HG03432 (cell line): ENCODE measurements at regions not wholly inside any gene's neighbourhood (a gene's known extent, or its start where the extent isn't known, plus 50 kb on each side); places are given as distances from the start of the nearest gene placed in this dataset.
"Not testable (repeated sequence)": the region's sequence is repeated elsewhere in the genome, so short reads cannot be mapped to it uniquely, and the experiment has no call there.

Source experiments
- ATAC-seq: cut with Tn5 transposase; IDR thresholded peaks from one replicate; pipeline ENCODE4 v1.9.1; 2021; ENCODE audit warnings: mild to moderate bottlenecking, moderate library complexity; ENCODE audit not compliant: unreplicated experiment

DNA sequence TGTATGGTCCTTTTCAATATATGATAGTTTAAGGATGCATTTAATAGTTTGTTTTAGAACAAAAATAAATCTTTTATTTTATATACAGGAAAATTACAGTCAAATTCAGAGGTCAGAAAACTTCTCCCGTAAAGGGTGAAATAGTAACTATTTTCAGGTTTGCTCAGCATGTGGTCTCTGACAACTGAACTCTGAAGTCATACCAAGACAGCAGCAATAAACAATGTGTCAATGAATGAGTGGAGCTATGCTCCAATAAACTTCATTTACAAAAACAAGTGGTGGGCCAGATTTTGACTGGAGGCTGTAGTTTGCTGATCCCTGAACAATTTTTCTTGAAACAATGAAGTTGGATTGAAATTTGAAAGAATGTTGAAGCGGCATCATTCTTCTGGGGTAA is 123.6 kb downstream of the ZNF248 start:
- ATAC-seq: no peak

DNA sequence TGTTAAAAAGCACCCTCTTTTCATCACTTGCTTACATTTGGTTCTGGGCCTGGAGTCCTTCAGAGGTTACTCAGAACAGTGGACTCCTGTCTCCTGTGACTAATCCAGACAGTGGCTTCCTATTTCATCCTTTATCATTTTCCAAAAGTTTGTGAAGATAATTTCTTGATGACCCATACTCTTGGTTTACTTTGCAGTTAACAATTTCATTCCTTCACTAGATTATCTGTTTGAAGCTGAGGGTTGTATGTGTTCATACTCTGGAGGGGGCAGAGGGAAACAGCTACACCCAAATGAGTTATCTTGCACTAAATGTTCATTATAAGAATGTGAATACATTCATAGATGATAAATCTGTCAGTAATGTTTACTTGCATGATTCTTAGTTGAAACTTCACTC is 124.7 kb downstream of the ZNF248 start:
- no peak for ATAC-seq

DNA sequence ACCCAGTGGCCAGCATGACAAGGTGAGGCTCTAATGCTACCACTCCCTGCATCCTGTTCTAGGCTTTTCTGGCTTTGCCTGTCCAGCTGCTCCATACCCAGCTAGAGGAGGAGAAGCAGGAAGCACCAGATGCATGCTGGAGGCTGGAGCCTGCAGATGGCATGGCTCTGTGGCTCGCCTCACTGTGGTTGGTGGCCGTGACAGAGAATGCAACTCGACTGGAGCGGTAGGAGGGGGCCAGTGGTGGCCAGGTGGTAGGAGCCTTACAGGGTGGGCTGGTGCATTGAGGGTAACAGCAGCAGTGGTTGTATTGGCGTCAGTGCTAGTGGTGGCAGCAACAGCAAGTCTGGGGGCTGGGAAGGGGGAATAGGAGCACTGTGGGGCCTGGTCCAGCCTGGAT is 128.6 kb downstream of the ZNF248 start:
- no peak for ATAC-seq

DNA sequence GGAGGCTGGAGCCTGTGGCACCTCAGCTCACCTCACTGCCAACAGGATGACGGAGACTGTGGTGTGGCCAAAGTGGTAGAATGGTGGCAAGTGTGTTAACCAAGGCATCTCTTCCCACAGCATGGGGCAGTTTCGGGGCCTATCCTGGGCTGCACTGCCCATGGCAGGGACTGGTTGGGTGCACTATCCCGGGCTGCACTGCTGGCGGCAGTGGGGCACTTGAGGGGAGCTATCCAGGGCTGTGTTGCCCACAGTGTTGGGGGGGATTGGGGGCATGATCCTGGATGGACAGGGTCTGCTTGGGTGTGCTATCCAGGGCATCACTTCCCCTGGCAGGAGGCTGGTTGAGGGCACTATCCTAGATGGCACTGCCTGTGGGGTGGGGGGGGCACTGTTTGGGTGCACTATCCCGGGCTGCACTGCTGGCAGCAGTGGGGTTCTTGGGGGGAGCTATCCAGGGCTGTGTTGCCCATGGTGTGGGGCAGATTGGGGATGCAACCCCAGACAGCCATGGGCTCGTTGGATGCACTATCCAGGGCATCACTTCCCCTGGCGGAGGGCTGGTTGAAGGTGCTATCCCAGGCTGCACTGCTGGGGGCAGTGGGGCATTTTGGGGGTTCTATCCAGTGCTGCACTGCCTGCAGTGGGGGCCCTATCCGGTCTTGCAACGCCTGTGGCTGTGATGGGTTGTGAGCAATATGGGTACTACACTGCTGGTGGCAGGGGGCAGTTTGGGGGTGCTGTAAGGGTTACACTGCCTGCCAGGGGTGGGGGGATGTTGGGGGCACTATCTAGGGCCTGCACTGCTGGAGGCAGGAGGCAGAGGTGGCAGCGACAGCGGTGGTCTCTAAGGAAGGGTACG is 129.7 kb downstream of the ZNF248 start:
- ATAC-seq: no peak

DNA sequence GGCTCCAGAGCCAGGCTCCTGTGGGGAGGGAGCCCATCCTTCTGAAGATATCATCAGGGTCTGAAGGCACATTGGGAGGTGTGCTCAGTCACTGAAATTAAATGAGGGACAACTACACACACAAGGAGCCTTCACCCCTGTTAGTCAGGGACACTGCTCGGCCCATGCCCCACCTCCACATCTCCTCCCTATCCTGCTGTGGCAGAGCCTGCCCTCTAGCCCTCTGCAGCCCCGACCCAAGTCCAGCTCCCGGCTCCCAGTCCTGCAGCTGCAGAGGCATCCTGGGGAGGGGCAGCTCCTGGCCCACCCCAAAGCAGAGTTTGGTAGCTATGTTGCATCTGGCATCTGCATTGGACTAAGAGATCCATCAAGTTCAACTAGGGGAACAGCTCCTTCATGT is 136.3 kb downstream of the ZNF248 start:
- ATAC-seq: no peak

DNA sequence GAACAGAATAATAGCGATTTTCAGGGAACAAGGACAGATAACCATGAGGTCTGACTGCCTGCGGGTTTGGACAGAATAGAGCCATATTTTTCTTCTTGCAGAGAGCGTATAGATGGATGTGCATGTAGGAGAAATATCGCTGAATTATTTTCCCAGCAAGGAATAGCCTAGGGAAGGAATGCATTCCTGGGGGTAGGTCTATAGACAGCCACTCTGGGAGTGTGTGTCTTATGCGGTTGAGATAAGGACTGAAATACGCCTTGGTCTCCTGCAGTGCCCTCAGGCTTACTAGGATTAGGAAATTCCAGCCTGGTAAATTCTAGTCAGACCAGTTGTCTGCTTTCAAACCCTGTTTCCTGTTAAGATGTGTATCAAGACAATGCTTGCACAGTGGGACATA is 139.3 kb downstream of the ZNF248 start:
- ATAC-seq: not testable (repeated sequence)

DNA sequence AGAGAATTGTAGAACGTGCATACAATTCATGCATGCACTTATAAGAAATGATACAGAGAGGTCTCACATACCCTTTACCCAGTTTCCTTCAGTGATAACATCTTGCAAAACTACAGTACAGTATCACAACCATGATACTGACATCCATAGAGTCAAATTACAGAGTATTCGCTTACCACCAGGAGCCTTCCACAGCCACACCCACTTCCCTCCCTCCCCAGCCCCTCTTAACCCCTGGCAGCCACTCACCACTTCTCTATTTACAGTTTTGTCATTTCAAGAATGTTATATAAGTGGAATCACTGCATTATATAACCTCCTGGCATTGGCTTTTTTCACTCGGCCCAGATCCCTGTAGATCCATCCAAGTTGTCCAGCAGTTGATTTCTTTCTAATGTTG is 143.8 kb downstream of the ZNF248 start:
- no peak for ATAC-seq

DNA sequence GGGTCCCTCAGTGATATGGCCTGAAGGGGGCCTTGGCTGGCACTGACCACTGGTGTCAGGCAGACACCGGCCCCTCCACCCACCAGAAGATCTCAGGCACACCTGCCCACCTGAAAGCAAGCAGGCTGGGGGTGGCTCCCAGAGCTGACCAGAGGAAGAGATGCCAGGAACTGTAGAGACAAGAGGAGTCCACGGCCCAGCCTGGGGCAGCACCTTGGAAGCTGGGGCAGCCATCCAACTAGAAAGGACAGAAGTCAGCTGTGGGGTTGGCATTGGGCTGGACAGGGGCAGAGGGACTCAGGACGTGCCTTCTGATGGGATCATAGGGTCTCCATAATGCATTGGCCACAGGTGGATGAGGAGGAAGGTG is 144.3 kb downstream of the ZNF248 start:
- no peak for ATAC-seq

DNA sequence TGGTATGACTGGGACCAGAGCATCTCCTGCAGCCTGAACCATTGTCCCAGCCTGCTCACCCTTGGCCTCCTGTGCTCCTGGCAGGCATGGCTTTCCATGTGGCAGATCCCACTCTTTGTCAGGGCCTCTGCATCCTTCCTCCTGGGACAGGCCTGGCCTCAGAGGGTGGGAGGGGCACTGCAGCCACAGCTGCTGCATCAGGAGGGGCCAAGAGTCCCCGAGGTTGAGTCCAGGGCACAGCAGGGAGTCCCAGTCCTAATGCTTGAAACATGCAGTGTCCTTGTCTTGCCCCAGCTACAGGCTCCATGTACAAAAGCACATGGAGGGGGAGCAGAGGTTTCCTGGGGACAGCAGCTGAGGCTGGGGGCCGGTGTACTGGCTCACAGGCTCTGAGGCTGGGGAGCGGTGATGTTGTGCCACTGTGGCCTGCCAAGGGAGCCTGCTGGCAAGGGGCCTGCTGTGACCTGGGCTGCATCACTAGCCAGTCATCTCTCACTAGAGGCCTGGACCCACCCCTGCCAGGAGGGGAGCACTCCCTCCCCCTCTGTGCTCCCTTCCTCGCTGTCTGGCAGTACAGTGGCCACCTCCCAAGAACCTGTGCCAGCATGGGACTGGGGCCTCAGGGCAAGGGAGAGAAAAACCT is 144.8 kb downstream of the ZNF248 start:
- no peak for ATAC-seq

DNA sequence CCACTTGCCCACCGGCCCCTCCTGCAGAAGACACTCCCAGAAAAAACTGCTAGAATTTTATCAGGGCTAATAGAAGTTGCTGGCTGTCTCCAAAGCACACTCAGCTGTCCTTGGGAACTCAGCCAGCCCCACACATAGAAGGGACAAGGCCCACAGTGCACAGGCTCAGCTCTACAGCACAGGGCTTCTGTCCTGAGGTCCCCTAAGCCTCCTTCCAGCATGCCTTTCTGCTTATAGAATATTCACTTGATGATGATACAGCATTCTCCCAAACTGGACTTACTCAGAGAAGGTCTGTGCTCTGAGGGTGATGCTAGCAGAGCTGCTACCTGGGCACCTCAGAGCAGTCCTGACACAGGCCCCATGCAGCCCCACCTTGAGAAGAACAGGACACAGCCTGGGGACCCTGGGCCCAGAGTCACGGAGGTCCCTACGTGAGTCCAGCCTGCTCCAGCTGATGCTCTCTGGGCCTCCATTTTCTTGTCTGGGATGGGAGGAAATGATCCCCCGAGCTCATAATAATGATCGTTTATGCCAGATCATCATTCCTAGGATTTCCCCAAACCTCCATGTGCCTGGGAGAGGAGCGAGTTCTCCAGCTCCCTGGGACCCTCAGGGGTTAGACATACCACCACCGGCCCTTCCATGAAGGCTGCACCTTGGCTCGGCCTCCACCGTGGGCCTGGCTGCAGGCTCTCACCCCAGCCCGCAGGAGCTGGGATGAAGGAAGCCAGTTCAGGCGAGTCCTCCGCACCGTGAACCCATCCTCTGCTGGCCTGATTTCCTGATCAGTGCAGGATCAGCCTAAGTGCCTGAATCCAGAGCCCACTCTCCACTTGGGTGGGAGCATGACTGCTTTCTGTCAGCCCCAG is 145.6 kb downstream of the ZNF248 start:
- no peak for ATAC-seq

DNA sequence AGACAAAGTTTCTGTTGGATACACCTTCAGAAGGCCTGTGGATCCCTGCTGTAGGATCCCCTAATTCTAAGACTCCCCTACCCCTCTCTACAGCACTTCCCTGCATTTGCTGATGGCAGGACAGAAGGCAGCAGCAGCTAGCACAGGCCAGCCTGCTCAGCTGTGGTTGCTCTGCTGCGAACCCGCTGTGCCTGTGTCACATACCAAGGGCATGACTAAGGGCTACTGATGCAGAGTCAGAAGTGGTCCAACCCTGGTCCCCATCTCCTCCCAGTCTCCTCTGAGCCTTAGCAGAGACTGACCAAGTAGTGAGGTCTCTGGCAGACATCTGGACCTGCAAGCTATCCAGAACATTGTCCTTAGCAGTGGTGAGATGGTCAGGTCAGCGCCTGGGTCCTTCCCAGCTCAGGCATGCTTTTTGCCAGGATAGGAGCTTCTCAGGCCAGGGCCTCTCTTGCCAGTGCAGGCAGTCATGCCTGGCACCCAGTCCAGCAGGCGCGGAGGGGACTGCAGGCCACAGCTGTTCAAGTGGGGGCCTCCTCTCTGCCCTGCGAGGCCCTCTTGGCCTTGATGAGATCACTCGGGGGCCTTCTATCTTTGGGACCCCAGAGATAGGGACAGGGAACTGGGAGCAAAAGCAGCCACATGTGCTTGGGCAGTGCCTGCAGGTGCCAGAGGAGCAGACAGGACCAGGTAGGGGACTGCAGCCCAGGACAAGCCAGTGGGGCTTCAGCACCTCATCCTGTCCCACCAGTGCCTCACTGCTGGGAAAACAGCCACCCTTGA is 146.4 kb downstream of the ZNF248 start:
- no peak for ATAC-seq

DNA sequence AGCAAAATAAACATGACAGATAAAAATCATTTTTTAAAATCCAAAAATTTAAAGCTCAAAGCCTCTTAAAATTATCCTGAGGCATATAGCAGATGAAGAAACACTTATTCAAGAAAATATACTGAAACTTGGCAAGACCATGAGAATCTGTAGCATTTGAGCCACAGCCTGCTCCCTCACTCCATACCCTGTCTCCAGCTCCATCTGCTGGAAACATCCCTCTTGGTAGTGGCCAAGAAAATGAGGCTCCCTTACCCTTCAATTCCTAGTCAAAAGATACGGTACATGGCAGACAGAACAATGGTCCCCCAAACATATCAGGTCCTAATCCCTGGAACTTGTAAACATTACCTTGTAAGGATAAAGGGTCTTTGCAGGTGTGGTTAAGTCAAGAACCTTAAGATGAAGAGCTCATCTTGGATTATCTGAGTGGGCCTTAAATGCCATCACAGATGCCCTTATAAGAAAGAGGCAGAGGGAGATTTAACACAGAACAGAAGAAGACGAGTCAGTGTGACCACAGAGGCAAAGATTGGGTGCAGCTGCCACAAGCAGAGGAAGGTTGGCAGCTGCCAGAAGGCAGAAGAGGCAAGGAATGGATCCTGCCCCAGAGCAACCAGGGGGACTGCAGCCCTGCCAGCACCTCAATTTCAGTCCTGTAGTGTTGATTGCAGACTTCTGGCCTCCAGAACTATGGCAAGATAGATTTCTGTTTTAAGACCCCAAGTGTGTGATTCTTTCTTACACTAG is 149.4 kb downstream of the ZNF248 start:
- ATAC-seq: no peak

DNA sequence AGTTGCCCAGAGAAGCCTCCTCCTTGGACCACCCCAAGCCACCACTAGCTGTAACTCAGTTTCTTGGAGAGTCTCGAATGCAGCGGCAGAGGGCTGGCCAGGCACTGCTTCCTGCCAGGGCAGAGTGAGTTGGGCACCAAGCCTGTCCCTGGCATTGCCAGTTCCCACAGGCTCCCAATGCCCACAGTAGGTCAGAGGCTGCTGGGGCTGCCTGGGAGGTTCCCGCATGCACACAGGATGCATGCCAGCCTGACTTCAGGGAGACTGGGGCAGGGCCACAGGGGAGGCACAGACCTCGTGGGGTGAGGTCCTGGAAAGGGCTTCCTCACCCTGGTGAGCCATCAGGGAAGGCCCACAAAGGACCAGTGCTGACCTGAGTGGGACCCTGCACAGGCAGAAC is 152.8 kb downstream of the ZNF248 start:
- no peak for ATAC-seq

DNA sequence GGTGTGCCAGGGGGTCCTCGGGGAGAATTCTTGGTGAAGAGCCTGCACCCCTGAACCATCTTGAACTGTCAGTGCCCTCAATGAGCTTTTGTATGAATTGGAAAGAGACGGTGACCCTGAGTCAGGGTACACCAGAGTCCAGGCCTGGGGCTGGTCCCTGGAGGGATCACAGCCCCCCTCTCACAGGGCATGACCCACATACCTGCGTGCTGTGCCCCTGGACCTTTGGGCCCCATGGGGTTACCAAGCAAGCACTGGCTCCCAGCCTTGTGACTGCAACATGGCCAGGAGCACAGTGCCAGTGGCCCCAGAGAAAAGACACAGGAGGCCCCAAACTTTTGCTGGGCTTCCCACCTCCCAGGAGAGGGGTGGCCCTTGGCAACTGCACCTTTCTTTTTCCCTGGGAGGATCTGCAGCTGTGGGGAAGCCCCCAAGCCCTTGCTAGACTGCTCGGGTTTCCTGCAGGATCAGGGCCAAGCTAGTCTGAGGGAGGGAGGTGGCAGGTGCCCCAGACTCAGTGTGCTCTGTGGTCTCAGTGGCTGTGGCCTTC is 153.5 kb downstream of the ZNF248 start:
- ATAC-seq: no peak

DNA sequence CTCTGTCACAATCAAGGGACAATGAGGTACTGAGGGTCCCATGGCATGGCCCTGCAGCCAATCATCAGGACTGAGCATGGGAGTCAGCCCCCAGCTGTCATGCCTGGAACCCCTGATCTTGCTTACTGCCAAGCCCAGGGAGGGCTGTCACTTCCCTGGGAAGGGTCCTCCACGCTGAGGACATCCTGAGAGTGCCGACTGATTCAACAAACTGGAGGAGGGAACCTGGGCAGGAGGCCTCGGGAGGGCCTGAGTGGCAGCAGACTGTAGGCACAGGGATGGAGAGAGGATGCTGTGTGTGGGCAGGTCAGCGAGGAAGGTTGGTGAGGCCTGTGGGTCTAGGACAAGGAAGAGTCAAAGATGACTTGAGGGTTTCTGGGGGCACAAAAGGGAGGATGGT is 154.3 kb downstream of the ZNF248 start:
- ATAC-seq: no peak

DNA sequence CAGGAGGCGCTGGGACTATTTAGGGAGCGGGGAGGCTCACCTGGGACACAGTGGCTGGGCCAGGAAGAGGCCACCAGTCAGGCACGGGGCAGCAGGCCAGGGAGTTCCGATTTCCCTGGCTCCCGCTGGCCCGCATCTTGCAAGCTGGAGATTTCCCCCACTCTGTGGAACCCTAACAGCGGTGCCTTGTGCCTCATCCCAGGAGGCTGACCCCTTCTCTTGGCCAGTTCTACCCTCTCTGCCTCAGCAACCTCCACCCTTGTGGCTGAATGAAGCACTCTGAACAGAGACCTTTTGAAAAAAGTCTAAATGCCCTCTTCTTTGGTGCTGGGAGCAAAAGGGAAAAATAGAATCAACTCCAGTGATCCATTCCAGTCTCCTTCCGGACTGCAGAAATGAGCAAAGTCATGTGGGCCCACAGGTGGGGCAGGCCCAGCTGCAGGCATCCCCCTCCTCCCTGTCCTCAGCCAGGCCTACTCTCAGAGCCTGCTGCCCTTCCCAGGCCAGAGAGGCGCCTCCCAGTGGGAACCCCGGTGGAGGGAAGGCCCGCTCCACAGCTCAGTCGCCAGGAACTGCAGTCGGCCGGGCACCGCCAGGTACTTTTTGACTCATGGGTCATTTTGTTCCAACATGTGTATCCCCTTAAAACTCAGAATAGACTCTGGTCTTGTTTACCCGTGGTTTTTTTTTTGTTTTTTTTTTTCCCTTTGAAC is 155.5 kb downstream of the ZNF248 start:
- ATAC-seq: no peak

DNA sequence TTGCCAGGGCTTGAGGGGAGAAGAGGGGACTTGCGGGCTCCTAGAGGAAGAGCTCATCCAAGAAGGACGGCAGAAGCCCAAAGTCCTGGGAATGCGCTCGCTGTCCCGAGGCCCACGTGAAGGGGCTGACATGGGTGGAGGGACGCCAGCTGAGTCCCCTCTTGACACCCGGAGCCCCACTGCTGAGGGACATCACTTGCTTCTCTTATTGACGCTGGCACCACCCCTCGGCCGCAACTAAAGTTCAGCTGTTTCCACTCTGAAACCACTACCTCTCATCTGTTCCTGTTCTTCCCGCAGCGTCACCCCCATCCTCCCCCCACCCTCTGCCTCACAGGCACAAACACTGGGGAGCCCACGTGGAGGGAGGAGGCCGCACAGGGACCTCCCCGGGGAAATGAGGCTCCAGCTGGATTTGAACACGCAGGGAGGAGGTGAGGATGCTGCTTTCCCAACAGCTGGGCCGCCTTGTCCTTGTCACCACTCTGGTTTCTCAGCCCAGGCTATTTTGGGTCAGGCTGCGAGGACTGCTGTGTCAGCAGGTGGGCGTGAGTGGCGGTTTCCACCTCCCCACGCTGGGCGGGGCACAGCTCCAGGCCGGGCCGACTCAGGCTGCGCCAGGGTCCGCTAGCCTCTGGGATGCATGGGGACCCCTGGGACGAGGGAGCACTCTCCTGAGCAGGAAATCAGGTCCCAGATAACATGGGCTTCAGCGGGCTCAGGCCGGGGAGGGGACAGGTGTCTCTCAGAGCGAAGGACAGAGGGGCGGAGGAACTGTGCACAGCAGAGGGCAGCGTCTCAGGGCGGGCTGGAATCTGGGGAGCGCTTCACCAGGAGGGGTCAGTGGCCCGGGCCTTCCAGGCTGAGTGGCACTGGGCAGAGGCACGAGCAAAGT is 156.3 kb downstream of the ZNF248 start:
- ATAC-seq: no peak

DNA sequence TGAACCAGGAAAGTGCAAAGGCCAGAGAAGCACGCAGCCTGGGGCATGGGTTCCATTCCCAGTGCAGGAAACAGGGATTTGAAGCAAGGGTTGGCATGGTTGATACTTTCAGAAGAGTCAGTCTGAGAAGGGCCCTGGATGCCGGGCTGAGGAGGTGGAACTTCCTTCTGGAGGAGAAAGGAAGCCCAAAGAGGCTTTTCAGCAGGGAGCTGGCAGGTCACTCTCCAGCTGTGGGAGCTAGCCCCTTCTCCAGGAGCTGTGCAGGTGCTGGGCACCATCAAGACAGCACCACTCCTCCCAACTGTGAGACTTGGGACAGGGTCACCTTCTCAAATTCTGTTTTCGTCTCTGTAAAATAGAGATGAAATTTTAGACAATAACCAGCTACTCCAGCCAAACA is 169.8 kb downstream of the ZNF248 start:
- ATAC-seq: no peak
